GM23248 (cell line): ENCODE measurements at regions not wholly inside any gene's neighbourhood (a gene's known extent, or its start where the extent isn't known, plus 50 kb on each side); places are given as distances from the start of the nearest gene placed in this dataset.

Experiments used
- EZH2 ChIP-seq: fragments of 200-600 bp; sonication (generic); IDR thresholded peaks from 2 replicates; pipeline ENCODE4 v1.6.1; 2018; ENCODE audit warnings: antibody characterized with exemption, mild to moderate bottlenecking; ENCODE audit not compliant: insufficient read depth, poor library complexity, severe bottlenecking
- EZH2phosphoT487 ChIP-seq: fragments of 200-600 bp; sonication (generic); IDR thresholded peaks from 2 replicates; pipeline ENCODE4 v1.6.1; 2018; ENCODE audit warnings: antibody characterized with exemption, moderate library complexity, mild to moderate bottlenecking, low read depth; ENCODE audit not compliant: insufficient read depth

- TF ChIP-seq EZH2phosphoT487, result no peak
- TF ChIP-seq EZH2, result no peak
Observed at GRCh38 chr4:183030309-183030708, 68.7 kb upstream of the WWC2 start.
